IMR-90 (cell line): ENCODE measurements at regions not wholly inside any gene's neighbourhood (a gene's known extent, or its start where the extent isn't known, plus 50 kb on each side); places are given as distances from the start of the nearest gene placed in this dataset.

ENCODE experiments used
- ATAC-seq: fragments of 200-7000 bp; cut with Tn5 transposase; 2 replicates; pipeline ENCODE4 v1.9.1; 2020; ENCODE audit warnings: low read depth, mild to moderate bottlenecking, moderate library complexity
- BruUV-seq: library from RNA; stranded (reverse); fragments of 400-500 nt; replicated peaks from 2 replicates; lab custom pipeline; 2021; lab: Mats Ljungman, UMichigan
- CTCF ChIA-PET: fragments of 300-600 bp; formaldehyde crosslinking; extraction: SDS; loops from one replicate; lab custom pipeline; 2021; ENCODE audit warnings: antibody characterized with exemption; lab: Yijun Ruan, JAX
- POLR2A ChIA-PET: fragments of 300-600 bp; sonication (Branson Sonifier 250); formaldehyde crosslinking; loops from one replicate; lab custom pipeline; 2022; ENCODE audit warnings: antibody characterized with exemption; ENCODE audit not compliant: unreplicated experiment; lab: Charles Lee
- DNase-seq: peaks from one replicate; pipeline ENCODE4 v3.0.0; 2013
- H2AFZ ChIP-seq: replicated peaks from 2 replicates; pipeline ENCODE3; 2013; ENCODE audit warnings: low read length, mild to moderate bottlenecking; ENCODE audit not compliant: poor library complexity
- H2AK5ac ChIP-seq: 2 replicates; pipeline ENCODE4 v1.6.1; 2013; ENCODE audit warnings: low read depth, low read length, inconsistent platforms
- H2AK9ac ChIP-seq: replicated peaks from 2 replicates; pipeline ENCODE3; 2013; ENCODE audit warnings: mild to moderate bottlenecking, low read depth, low read length, moderate library complexity; ENCODE audit not compliant: poor library complexity
- H2BK120ac ChIP-seq: 2 replicates; pipeline ENCODE4 v1.6.1; 2013; ENCODE audit warnings: low read depth, low read length, inconsistent platforms
- H2BK15ac ChIP-seq: 3 replicates; pipeline ENCODE4 v1.6.1; 2013; ENCODE audit warnings: low read depth, low read length, inconsistent platforms
- H2BK20ac ChIP-seq: 2 replicates; pipeline ENCODE4 v1.6.1; 2013; ENCODE audit warnings: low read depth, mild to moderate bottlenecking, inconsistent platforms, low read length, moderate library complexity
- H2BK5ac ChIP-seq: 2 replicates; pipeline ENCODE4 v1.6.1; 2013; ENCODE audit warnings: mild to moderate bottlenecking, low read depth, low read length, inconsistent platforms; ENCODE audit not compliant: poor library complexity, severe bottlenecking
- H3K14ac ChIP-seq: replicated peaks from 2 replicates; pipeline ENCODE4 v1.6.1; 2013; ENCODE audit warnings: low read depth, low read length, inconsistent platforms
- H3K18ac ChIP-seq: 2 replicates; pipeline ENCODE4 v1.6.1; 2013; ENCODE audit warnings: low read depth, low read length, control low read depth
- H3K23ac ChIP-seq: 2 replicates; pipeline ENCODE4 v1.6.1; 2013; ENCODE audit warnings: low read depth, low read length, inconsistent platforms
- H3K27ac ChIP-seq: 2 replicates; pipeline ENCODE4 v1.5.1; 2013; ENCODE audit warnings: mild to moderate bottlenecking, control low read depth, low read length; ENCODE audit not compliant: insufficient read depth
- H3K27me3 ChIP-seq: 2 replicates; pipeline ENCODE4 v1.6.1; 2013; ENCODE audit warnings: low read length; ENCODE audit not compliant: control insufficient read depth, insufficient read depth
- H3K36me3 ChIP-seq: 2 replicates; pipeline ENCODE4 v1.6.1; 2013; ENCODE audit warnings: low read length, mixed read lengths; ENCODE audit not compliant: control insufficient read depth, insufficient read depth
- H3K4ac ChIP-seq: 2 replicates; pipeline ENCODE4 v1.6.1; 2013; ENCODE audit warnings: low read depth, low read length, inconsistent platforms
- H3K4me1 ChIP-seq: 2 replicates; pipeline ENCODE4 v1.6.1; 2013; ENCODE audit warnings: low read length, mixed read lengths; ENCODE audit not compliant: control insufficient read depth, insufficient read depth
- H3K4me2 ChIP-seq: 2 replicates; pipeline ENCODE4 v1.6.1; 2013; ENCODE audit warnings: low read depth, mild to moderate bottlenecking, control low read depth, low read length, moderate library complexity
- H3K4me3 ChIP-seq: 2 replicates; pipeline ENCODE4 v1.5.1; 2013; ENCODE audit warnings: low read depth, mild to moderate bottlenecking, control low read depth, low read length, moderate library complexity; ENCODE audit not compliant: insufficient read depth
- H3K56ac ChIP-seq: 2 replicates; pipeline ENCODE4 v1.6.1; 2013; ENCODE audit warnings: low read length, inconsistent platforms; ENCODE audit not compliant: insufficient read depth; ENCODE audit errors: extremely low read depth
- H3K79me1 ChIP-seq, 2 experiments: 2 replicates each; pipeline ENCODE4 v1.6.1; 2013; ENCODE audit warnings: low read length in 2 of 2, inconsistent platforms in 1 of 2, low read depth in 1 of 2
- H3K9ac ChIP-seq: 2 replicates; pipeline ENCODE4 v1.6.1; 2013; ENCODE audit warnings: low read depth, low read length, control low read depth
- H3K9me1 ChIP-seq: 2 replicates; pipeline ENCODE4 v1.6.1; 2013; ENCODE audit warnings: low read length, inconsistent platforms; ENCODE audit not compliant: insufficient read depth
- H3K9me3 ChIP-seq: 2 replicates; pipeline ENCODE4 v1.6.1; 2013; ENCODE audit warnings: low read length; ENCODE audit not compliant: control insufficient read depth, insufficient read depth
- H4K20me1 ChIP-seq: 2 replicates; pipeline ENCODE4 v1.6.1; 2013; ENCODE audit warnings: low read length, inconsistent platforms; ENCODE audit not compliant: insufficient read depth
- H4K5ac ChIP-seq: 2 replicates; pipeline ENCODE4 v1.6.1; 2013; ENCODE audit warnings: mild to moderate bottlenecking, low read depth, low read length, control low read depth
- H4K8ac ChIP-seq, 2 experiments: 2 replicates each; pipeline ENCODE4 v1.6.1; 2013; ENCODE audit warnings: low read depth in 2 of 2, low read length in 2 of 2, control low read depth in 1 of 2, inconsistent platforms in 1 of 2
- H4K91ac ChIP-seq: 2 replicates; pipeline ENCODE4 v1.6.1; 2013; ENCODE audit warnings: low read depth, low read length, inconsistent platforms; ENCODE audit not compliant: insufficient read depth
- BHLHE40 ChIP-seq: fragments of 150-350 bp; IDR thresholded peaks from 2 replicates; pipeline ENCODE4 v1.6.1; 2016; ENCODE audit warnings: mild to moderate bottlenecking, low read depth, low read length
- CEBPB ChIP-seq: IDR thresholded peaks from 2 replicates; pipeline ENCODE4 v1.6.1; 2012; ENCODE audit warnings: low read depth, low read length, improper control_type of control experiment
- CHD1 ChIP-seq: IDR thresholded peaks from 2 replicates; pipeline ENCODE4 v1.6.1; 2012; ENCODE audit warnings: low read depth, low read length, improper control_type of control experiment
- ELK1 ChIP-seq: fragments of 150-350 bp; IDR thresholded peaks from 2 replicates; pipeline ENCODE4 v1.6.1; 2016; ENCODE audit warnings: low read depth, mild to moderate bottlenecking, low read length, moderate library complexity, borderline replicate concordance
- FOS ChIP-seq: fragments of 150-350 bp; IDR thresholded peaks from 2 replicates; pipeline ENCODE4 v1.6.1; 2016; ENCODE audit warnings: low read depth, low read length
- MAFK ChIP-seq: IDR thresholded peaks from 2 replicates; pipeline ENCODE4 v1.6.1; 2012; ENCODE audit warnings: low read depth, low read length, improper control_type of control experiment
- MAZ ChIP-seq: IDR thresholded peaks from 2 replicates; pipeline ENCODE4 v1.6.1; 2012; ENCODE audit warnings: low read depth, mild to moderate bottlenecking, low read length, improper control_type of control experiment, moderate library complexity, borderline replicate concordance
- MXI1 ChIP-seq: IDR thresholded peaks from 2 replicates; pipeline ENCODE4 v1.6.1; 2012; ENCODE audit warnings: low read depth, mild to moderate bottlenecking, low read length, moderate library complexity, borderline replicate concordance
- NFE2L2 ChIP-seq: fragments of 150-350 bp; IDR thresholded peaks from 2 replicates; pipeline ENCODE4 v1.6.1; 2016; ENCODE audit warnings: low read depth, mild to moderate bottlenecking, low read length
- POLR2A ChIP-seq: IDR thresholded peaks from 2 replicates; pipeline ENCODE4 v1.6.1; 2012; ENCODE audit warnings: mild to moderate bottlenecking, low read depth, low read length
- RAD21 ChIP-seq: IDR thresholded peaks from 2 replicates; pipeline ENCODE4 v1.6.1; 2012; ENCODE audit warnings: low read length, improper control_type of control experiment
- RCOR1 ChIP-seq: IDR thresholded peaks from 2 replicates; pipeline ENCODE4 v1.6.1; 2012; ENCODE audit warnings: mild to moderate bottlenecking, low read length, improper control_type of control experiment; ENCODE audit not compliant: insufficient replicate concordance
- RFX5 ChIP-seq: IDR thresholded peaks from 2 replicates; pipeline ENCODE4 v1.8.0; 2012; ENCODE audit warnings: low read depth, mild to moderate bottlenecking, low read length, moderate library complexity
- SMC3 ChIP-seq: fragments of 150-350 bp; IDR thresholded peaks from 2 replicates; pipeline ENCODE4 v1.6.1; 2016; ENCODE audit warnings: low read depth, mild to moderate bottlenecking, antibody characterized with exemption, low read length, moderate library complexity
- USF2 ChIP-seq: fragments of 150-350 bp; IDR thresholded peaks from 2 replicates; pipeline ENCODE4 v1.6.1; 2017; ENCODE audit warnings: mild to moderate bottlenecking, antibody characterized with exemption, low read length, low read depth
- WGBS, 2 experiments: methylation state at CpG; one replicate each; pipeline versions ENCODE4 v1.1.5 to v1.1.7; 2013; ENCODE audit warnings: missing lambda C conversion rate in 2 of 2; ENCODE audit not compliant: insufficient read length in 1 of 2; ENCODE audit errors: extremely low coverage in 2 of 2; 5-methylcytosine and 5-hydroxymethylcytosine counted together
- dilution Hi-C: fragments of 300-500 bp; cut with HindIII; formaldehyde crosslinking; loops from one replicate; pipeline ENCODE4 v1.14.3; 2018; ENCODE audit warnings: low sequenced_read_pairs; ENCODE audit not compliant: unreplicated experiment
- in situ Hi-C: fragments of 300-500 bp; cut with MboI; formaldehyde crosslinking; loops from 3 replicates; pipeline ENCODE4 v1.14.3; 2019; ENCODE audit warnings: low sequenced_read_pairs, inconsistent platforms, mixed read lengths
- intact Hi-C: fragments of 100-400 bp; cut with micrococcal nuclease; formaldehyde crosslinking; loops from 2 replicates; pipeline ENCODE4 v1.10.0; 2022

- H3K4me1 ChIP-seq: no peaks in the 10 kb centered on the region
- no peak overlapping the region for H2BK15ac ChIP-seq
- dilution Hi-C loops (no loop called here), intact Hi-C loops (no loop called here), in situ Hi-C loops (no loop called here)
- H3K4me3 ChIP-seq: no peak overlapping the region
- H2AFZ ChIP-seq: no peak overlapping the region
- no peak overlapping the region for H3K18ac ChIP-seq
- peaks cover 2% of the 10 kb centered on the region; the same call in 1 of the 2 replicates for H3K9me3 ChIP-seq
- H3K23ac ChIP-seq: no peak overlapping the region
- no peak overlapping the region for H3K27ac ChIP-seq
- no peak overlapping the region for H4K91ac ChIP-seq
- H3K14ac ChIP-seq: no peak overlapping the region
- ATAC-seq (no peak), DNase-seq (no peak)
- H3K4ac ChIP-seq: no peak overlapping the region
- CTCF ChIA-PET: no interaction called here
- H3K56ac ChIP-seq: no peak overlapping the region
- no peak overlapping the region for H2AK5ac ChIP-seq
- WGBS, 2 experiments: 55% methylated on average over 2 of the region's 3 CpGs; no CpG with 5 or more reads in 1 of the 2 experiments
- no peak overlapping the region for H2BK5ac ChIP-seq
- H2AK9ac ChIP-seq: no peak overlapping the region
- TF ChIP-seq FOS: no peak
- TF ChIP-seq POLR2A: no peak
- TF ChIP-seq MAZ: no peak
- no peak for TF ChIP-seq ELK1
- TF ChIP-seq SMC3: no peak
- TF ChIP-seq NFE2L2: no peak
- TF ChIP-seq BHLHE40: no peak
- TF ChIP-seq RAD21: no peak
- TF ChIP-seq USF2: no peak
- TF ChIP-seq RCOR1: no peak
- no peak for TF ChIP-seq MAFK
- TF ChIP-seq CHD1: no peak
- TF ChIP-seq MXI1: no peak
- no peak for TF ChIP-seq RFX5
- TF ChIP-seq CEBPB: no peak
- H4K20me1 ChIP-seq: no peaks in the 10 kb centered on the region
- no TSS peak for BruUV-seq
- H2BK20ac ChIP-seq: no peak overlapping the region
- H3K9me1 ChIP-seq: no peaks in the 10 kb centered on the region
- no peak overlapping the region for H3K9ac ChIP-seq
- H3K27me3 ChIP-seq: no peaks in the 10 kb centered on the region
- no peak overlapping the region for H4K8ac ChIP-seq
- no peaks in the 10 kb centered on the region for H3K36me3 ChIP-seq
- no peak overlapping the region for H4K5ac ChIP-seq
- no peaks in the 10 kb centered on the region for H3K79me1 ChIP-seq
- no peak overlapping the region for H2BK120ac ChIP-seq
- POLR2A ChIA-PET: no interaction called here
- no peak overlapping the region for H3K4me2 ChIP-seq
These were observed 1007.7 kb downstream of the DSC3 start for GRCh38 chr18:30034818-30035217.
